Fibroblast of the aortic adventitia (primary cell): ENCODE measurements at regions not wholly inside any gene's neighbourhood (a gene's known extent, or its start where the extent isn't known, plus 50 kb on each side); places are given as distances from the start of the nearest gene placed in this dataset.

Source experiments
- DNase-seq: peaks from one replicate; pipeline ENCODE4 v3.0.0-alpha.2; 2010; ENCODE audit warnings: low read depth
- H3K4me3 ChIP-seq: 2 replicates; pipeline ENCODE4 v1.5.1; 2011; ENCODE audit warnings: low read depth, mild to moderate bottlenecking, control low read depth, low read length, moderate library complexity
- TF ChIP-seq, protein P1 (sequence below): IDR thresholded peaks from 2 replicates; pipeline ENCODE4 v1.5.1; 2011; ENCODE audit warnings: mild to moderate bottlenecking, low read length, control low read depth, inconsistent platforms; ENCODE audit not compliant: insufficient read depth

DNA sequence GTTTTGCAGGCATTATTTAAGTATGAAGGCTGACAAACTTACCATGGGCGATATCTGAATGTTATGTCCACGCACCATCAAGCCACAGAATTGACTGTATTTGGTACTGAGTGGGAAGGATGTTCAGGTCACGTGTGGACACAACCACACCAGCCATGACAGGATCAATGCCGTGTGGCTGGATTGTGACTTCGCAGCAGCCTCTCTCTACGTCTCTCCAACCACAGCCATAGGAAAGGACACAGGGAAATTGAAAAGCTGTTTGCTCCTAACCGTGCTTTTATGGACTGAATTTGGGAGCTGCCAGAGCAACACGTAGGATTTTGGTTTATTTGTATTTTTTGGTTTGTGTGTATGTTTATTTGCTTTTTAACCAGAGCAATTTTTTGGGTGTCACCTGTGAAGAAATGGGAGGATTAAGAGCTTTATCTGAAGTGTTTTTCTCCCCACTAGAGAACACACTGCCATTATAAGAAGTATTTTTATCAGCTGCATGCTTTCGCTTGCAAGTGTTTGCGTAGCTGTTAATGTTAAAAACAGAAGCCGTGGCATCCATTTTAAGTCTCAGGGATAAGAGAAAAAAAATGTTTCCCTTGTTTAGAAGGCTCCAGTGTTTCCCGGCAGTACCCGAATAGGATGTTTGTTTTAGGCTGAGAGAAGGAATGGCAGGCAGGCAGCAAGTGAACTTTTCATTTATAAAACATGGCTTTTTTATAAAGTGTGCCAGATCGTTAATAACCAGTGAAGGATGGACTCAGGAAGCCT lies 401.1 kb upstream of the NFE2L3 start:
- DNase-seq, result no peak
- TF ChIP-seq, protein P1, sequence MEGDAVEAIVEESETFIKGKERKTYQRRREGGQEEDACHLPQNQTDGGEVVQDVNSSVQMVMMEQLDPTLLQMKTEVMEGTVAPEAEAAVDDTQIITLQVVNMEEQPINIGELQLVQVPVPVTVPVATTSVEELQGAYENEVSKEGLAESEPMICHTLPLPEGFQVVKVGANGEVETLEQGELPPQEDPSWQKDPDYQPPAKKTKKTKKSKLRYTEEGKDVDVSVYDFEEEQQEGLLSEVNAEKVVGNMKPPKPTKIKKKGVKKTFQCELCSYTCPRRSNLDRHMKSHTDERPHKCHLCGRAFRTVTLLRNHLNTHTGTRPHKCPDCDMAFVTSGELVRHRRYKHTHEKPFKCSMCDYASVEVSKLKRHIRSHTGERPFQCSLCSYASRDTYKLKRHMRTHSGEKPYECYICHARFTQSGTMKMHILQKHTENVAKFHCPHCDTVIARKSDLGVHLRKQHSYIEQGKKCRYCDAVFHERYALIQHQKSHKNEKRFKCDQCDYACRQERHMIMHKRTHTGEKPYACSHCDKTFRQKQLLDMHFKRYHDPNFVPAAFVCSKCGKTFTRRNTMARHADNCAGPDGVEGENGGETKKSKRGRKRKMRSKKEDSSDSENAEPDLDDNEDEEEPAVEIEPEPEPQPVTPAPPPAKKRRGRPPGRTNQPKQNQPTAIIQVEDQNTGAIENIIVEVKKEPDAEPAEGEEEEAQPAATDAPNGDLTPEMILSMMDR, result no peak
- no peak overlapping the region for H3K4me3 ChIP-seq

- no peak for DNase-seq
- no peak overlapping the region for H3K4me3 ChIP-seq
- TF ChIP-seq, protein P1, result no peak
These were observed 399.8 kb upstream of the NFE2L3 start for GRCh38 chr7:25752154-25752553.

- TF ChIP-seq, protein P1, result no peak
- no peak overlapping the region for H3K4me3 ChIP-seq
- no peak for DNase-seq
These were observed 398.8 kb upstream of the NFE2L3 start for GRCh38 chr7:25752967-25753791.

GRCh38 chr7:25753837-25754236 lies 398.2 kb upstream of the NFE2L3 start:
- DNase-seq, result no peak
- TF ChIP-seq, protein P1, result no peak
- no peak overlapping the region for H3K4me3 ChIP-seq

DNA sequence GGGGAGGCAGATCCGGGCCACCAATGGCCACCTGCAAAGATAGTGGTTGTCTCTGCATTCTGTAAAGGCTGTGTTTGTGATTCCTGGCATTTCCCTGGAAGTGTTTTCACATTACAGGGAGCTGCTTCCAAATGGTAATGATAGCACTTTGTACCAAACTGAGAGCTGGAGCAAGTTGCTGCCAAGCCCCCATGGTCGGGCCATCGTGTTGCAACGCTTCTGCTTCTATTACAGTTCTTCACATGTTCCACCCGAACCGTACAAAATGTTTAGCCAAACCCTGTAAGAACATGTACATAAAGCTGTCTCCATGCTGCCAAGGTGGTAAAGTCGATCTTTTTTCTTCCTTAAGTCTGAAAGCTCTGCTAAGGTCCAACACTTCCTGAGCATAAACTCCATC lies 397.7 kb upstream of the NFE2L3 start:
- TF ChIP-seq, protein P1, result no peak
- H3K4me3 ChIP-seq, result no peak overlapping the region
- DNase-seq, result no peak

GRCh38 chr7:25754751-25755150 lies 397.2 kb upstream of the NFE2L3 start:
- no peak overlapping the region for H3K4me3 ChIP-seq
- DNase-seq, result no peak
- TF ChIP-seq, protein P1, result no peak
